Endodermal cell (in vitro differentiated cells): ENCODE measurements at regions not wholly inside any gene's neighbourhood (a gene's known extent, or its start where the extent isn't known, plus 50 kb on each side); places are given as distances from the start of the nearest gene placed in this dataset.
"Not testable (repeated sequence)": the region's sequence is repeated elsewhere in the genome, so short reads cannot be mapped to it uniquely, and the experiment has no call there.

ENCODE experiments used
- DNase-seq: peaks from one replicate; pipeline ENCODE4 v3.0.0-alpha.2; 2017
- H3K27ac ChIP-seq: 2 replicates; pipeline ENCODE4 v1.5.1; 2013; ENCODE audit warnings: mild to moderate bottlenecking, low read depth, low read length, moderate library complexity
- H3K27me3 ChIP-seq: 2 replicates; pipeline ENCODE4 v1.6.1; 2013; ENCODE audit warnings: mild to moderate bottlenecking, low read length, moderate library complexity; ENCODE audit not compliant: insufficient read depth, control insufficient read depth, poor library complexity, severe bottlenecking
- H3K36me3 ChIP-seq: 2 replicates; pipeline ENCODE4 v1.7.0; 2013; ENCODE audit warnings: mild to moderate bottlenecking, low read length, moderate library complexity; ENCODE audit not compliant: control insufficient read depth, insufficient read depth
- H3K4me1 ChIP-seq: one replicate; pipeline ENCODE4 v1.7.0; 2013; ENCODE audit warnings: low read length; ENCODE audit not compliant: control insufficient read depth, insufficient read depth
- H3K4me3 ChIP-seq: 2 replicates; pipeline ENCODE4 v1.5.1; 2013; ENCODE audit warnings: mild to moderate bottlenecking, low read length, moderate library complexity
- H3K9ac ChIP-seq: 2 replicates; pipeline ENCODE4 v1.6.1; 2013; ENCODE audit warnings: mild to moderate bottlenecking, low read length, moderate library complexity; ENCODE audit not compliant: poor library complexity, severe bottlenecking; ENCODE audit errors: extremely low read depth
- H3K9me3 ChIP-seq: 2 replicates; pipeline ENCODE4 v1.6.1; 2013; ENCODE audit warnings: mild to moderate bottlenecking, low read length, moderate library complexity; ENCODE audit not compliant: control insufficient read depth
- H3K27ac Mint-ChIP-seq: 2 replicates; pipeline ENCODE4 v1.8.0; 2020; ENCODE audit warnings: mixed read lengths
- H3K27me3 Mint-ChIP-seq: 2 replicates; pipeline ENCODE4 v1.8.0; 2021; ENCODE audit warnings: mild to moderate bottlenecking, mixed read lengths; ENCODE audit not compliant: insufficient read depth
- H3K36me3 Mint-ChIP-seq: 2 replicates; pipeline ENCODE4 v1.8.0; 2020; ENCODE audit warnings: low read depth, mixed read lengths
- H3K4me1 Mint-ChIP-seq: 2 replicates; pipeline ENCODE4 v1.8.0; 2020; ENCODE audit warnings: mixed read lengths
- H3K4me3 Mint-ChIP-seq: 2 replicates; pipeline ENCODE4 v1.8.0; 2020; ENCODE audit warnings: mild to moderate bottlenecking, moderate library complexity, mixed read lengths
- H3K9me3 Mint-ChIP-seq: 2 replicates; pipeline ENCODE4 v1.8.0; 2020; ENCODE audit warnings: mild to moderate bottlenecking, mixed read lengths
- WGBS, 2 experiments: methylation state at CpG; one replicate each; pipeline versions ENCODE4 v1.1.5 to v1.1.7; 2013; ENCODE audit warnings: missing lambda C conversion rate in 2 of 2, mixed read lengths in 1 of 2; ENCODE audit not compliant: insufficient coverage in 1 of 2, insufficient read length in 1 of 2; 5-methylcytosine and 5-hydroxymethylcytosine counted together

DNA sequence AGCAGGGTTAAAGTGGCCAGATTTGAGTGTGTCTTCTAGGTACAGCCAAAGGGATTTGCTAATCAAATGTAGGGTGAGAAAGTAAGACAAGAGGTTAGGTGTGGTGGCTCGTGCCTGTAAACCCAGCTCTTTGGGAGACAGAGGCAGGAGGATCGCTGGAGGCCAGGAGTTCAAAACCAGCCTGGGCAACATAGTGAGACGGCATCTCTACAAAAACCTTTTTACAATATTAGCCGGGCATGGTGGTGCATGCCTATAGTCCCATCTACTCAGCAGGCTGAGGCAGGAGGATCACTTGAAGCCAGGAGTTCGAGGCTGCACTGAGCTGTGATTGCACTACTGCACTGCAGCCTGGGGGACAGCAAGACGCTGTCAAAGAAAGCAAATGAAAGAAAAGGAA is 294.5 kb downstream of the GOLGA6L6 start:
- not testable (repeated sequence) for H3K27ac ChIP-seq, H3K27me3 ChIP-seq, H3K4me1 Mint-ChIP-seq, H3K4me3 ChIP-seq, DNase-seq, H3K27me3 Mint-ChIP-seq, H3K4me1 ChIP-seq, H3K9ac ChIP-seq, H3K36me3 ChIP-seq, H3K27ac Mint-ChIP-seq, H3K36me3 Mint-ChIP-seq, H3K4me3 Mint-ChIP-seq
- peaks cover 42% of the 10 kb centered on the region for H3K9me3 Mint-ChIP-seq
- WGBS, 2 experiments: 48 to 66% methylated on average over 5 to 6 of the region's 6 CpGs
- peaks cover 86% of the 10 kb centered on the region for H3K9me3 ChIP-seq

DNA sequence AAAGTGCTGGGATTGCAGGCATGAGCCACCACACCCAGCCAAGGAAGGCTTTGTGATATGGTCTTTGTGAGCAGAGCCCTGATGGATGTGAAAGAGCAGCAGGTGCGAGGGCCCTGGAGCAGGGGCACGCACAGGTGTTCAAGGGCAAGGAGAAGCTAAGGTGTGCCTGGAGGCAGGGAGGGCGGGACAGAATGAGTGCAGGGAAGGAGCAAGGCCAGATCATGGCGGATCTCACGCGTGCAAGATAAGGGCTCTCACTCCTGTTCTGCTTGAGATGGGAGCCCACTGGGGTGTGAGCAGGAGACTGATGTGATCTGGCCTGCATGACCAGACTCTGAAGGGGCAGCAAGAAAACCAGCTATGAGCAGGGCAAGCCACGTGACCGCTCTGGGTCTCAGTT is 295.0 kb downstream of the GOLGA6L6 start:
- 66 to 74% methylated on average over 8 of the region's 8 CpGs for WGBS, 2 experiments
- not testable (repeated sequence) for H3K27ac ChIP-seq, H3K36me3 Mint-ChIP-seq, H3K4me3 ChIP-seq, H3K27me3 Mint-ChIP-seq, H3K27ac Mint-ChIP-seq, H3K27me3 ChIP-seq, H3K4me3 Mint-ChIP-seq, DNase-seq, H3K4me1 ChIP-seq, H3K4me1 Mint-ChIP-seq, H3K9ac ChIP-seq, H3K36me3 ChIP-seq
- peaks cover 85% of the 10 kb centered on the region for H3K9me3 ChIP-seq
- peaks cover 37% of the 10 kb centered on the region for H3K9me3 Mint-ChIP-seq

DNA sequence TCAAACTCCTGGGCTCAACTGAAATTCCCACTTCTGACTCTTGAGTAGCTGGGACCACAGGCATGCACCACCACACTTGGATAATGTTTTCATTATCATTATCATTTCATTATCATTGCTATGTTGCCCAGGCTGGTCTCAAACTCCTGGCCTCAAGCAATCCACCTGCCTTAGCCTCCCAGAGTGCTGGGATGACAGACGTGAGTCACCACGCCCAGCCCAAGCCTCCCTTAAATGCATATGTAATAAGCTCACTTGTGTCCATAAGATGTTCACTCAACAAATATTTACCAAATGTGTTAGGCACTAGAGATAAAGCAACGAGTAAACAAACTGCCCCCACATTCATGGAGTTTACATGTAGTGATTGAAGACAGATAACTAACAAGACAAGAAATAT is 295.7 kb downstream of the GOLGA6L6 start:
- not testable (repeated sequence) for H3K36me3 Mint-ChIP-seq, H3K27ac ChIP-seq, H3K4me3 Mint-ChIP-seq, H3K36me3 ChIP-seq, H3K4me3 ChIP-seq, H3K4me1 Mint-ChIP-seq, H3K27me3 ChIP-seq, H3K27me3 Mint-ChIP-seq, H3K4me1 ChIP-seq, H3K9ac ChIP-seq, DNase-seq, H3K27ac Mint-ChIP-seq
- peaks cover 82% of the 10 kb centered on the region for H3K9me3 ChIP-seq
- H3K9me3 Mint-ChIP-seq: peaks cover 29% of the 10 kb centered on the region
- 84 to 87% methylated on average over 3 of the region's 3 CpGs for WGBS, 2 experiments

DNA sequence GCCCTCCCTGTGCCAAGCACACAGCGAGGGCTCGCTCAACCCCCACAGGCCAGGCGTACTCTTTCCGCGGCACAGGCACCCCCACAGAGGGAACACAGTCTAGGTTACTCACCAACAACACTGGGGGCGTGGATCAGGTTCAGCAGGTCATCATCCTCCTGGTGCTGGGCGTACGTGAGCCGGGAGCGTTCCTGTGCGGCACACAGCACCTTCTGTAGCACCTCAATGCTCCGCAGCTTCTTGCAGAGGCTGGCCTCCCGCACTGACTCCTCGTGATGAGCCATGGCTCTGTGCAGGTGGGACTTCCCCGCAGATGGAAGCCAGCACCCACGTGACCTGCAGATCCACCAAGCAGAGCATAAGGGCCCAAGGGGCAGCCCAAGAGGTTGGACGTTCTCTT is 296.8 kb downstream of the GOLGA6L6 start:
- peaks cover 83% of the 10 kb centered on the region for H3K9me3 ChIP-seq

DNA sequence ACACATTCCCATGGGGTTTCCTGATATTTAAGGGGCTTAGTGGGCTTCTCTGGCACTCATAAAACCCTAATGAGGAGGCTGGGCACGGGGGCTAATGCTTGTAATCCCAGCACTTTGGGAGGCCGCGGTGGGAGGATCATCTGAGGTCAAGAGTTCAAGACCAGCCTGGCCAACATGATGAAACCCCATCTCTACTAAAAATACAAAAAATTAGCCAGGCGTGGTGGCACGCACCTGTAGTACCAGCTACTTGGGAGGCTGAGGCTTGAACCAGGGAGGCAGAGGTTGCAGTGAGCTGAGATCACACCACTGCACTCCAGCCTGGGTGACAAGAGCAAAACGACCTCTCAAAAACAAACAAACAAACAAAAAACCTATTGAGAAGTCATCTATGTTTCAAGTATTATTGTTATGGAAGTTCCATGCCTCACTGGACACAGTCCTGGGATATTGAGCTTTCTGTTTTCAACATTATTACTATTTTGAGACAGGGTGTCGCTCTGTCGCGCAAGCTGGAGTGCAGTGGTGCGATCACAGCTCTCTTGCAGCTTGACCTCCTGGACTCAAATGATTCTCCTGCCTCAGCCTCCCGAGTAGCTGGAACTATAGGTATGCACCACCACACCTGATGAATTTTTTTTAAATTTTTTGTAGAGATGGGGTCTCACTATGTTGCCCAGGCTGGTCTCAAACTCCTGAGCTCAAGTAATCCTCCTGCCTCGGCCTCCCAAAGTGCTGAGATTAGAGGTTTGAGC is 297.9 kb downstream of the GOLGA6L6 start:
- H3K4me1 ChIP-seq, H3K36me3 Mint-ChIP-seq, H3K4me3 Mint-ChIP-seq, H3K27ac ChIP-seq, H3K9ac ChIP-seq, H3K27ac Mint-ChIP-seq, H3K4me1 Mint-ChIP-seq, H3K4me3 ChIP-seq, H3K27me3 ChIP-seq, DNase-seq, H3K27me3 Mint-ChIP-seq, H3K9me3 Mint-ChIP-seq, H3K36me3 ChIP-seq: not testable (repeated sequence)
- 66 to 70% methylated on average over 11 to 12 of the region's 12 CpGs for WGBS, 2 experiments
- peaks cover 77% of the 10 kb centered on the region for H3K9me3 ChIP-seq

More for the DNA sequence above, 296.8 kb downstream of the GOLGA6L6 start:
- 81 to 83% methylated on average over 17 of the region's 17 CpGs for WGBS, 2 experiments
- not testable (repeated sequence) for DNase-seq, H3K27ac ChIP-seq, H3K27me3 ChIP-seq, H3K27ac Mint-ChIP-seq, H3K4me1 ChIP-seq, H3K4me3 ChIP-seq, H3K27me3 Mint-ChIP-seq, H3K4me3 Mint-ChIP-seq, H3K36me3 Mint-ChIP-seq, H3K9ac ChIP-seq, H3K36me3 ChIP-seq, H3K4me1 Mint-ChIP-seq
- peaks cover 20% of the 10 kb centered on the region for H3K9me3 Mint-ChIP-seq

DNA sequence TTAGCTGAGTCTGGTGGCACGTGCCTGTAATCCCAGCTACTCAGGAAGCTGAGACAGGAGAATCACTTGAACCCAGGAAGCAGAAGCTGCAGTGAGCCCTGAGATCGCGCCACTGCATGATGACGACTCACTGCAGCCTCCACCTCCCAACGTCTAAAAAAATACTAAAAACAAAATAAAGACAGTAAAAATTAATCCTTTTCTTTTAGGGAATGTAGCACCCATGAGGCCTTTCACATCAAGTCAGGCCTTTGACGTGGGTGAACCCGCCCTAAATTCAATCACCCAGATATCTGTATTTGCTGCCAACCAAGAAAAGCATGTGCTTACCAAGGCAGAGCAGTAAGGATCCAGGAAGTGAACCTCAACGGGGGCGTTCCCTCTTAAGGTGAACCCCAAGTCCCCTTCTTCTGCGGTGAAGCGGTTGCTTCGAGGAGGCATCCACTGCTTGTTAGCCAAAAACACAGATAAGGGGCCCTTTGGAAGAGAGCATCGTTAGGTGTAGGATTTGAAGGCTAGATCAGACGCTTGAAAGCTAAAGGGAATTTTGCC is 301.2 kb downstream of the GOLGA6L6 start:
- H3K4me1 ChIP-seq, H3K27ac Mint-ChIP-seq, H3K9me3 Mint-ChIP-seq, H3K4me3 Mint-ChIP-seq, H3K4me1 Mint-ChIP-seq, H3K27me3 ChIP-seq, H3K9ac ChIP-seq, H3K4me3 ChIP-seq, H3K27ac ChIP-seq, H3K36me3 Mint-ChIP-seq, DNase-seq, H3K36me3 ChIP-seq, H3K27me3 Mint-ChIP-seq: not testable (repeated sequence)
- 74 to 81% methylated on average over 13 to 14 of the region's 14 CpGs for WGBS, 2 experiments
- H3K9me3 ChIP-seq: peaks cover 73% of the 10 kb centered on the region

DNA sequence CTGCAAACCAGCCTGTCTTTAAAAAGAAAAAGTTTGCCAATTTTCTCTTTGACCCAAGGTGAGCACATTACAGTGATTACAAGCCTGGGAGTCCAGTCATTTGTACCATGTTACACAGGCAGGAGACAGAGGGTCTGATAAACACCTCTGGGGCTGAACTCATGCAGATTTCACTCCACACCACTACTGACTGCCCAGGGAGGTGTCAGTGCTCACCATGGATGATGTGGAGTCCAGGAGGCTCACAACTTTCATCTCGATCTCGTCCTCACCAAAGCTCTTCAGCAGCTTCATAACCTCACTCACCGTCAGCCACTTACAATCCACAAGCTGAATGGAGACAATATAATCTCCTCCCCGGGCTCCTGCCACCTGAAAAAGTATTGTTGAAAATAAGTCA is 302.4 kb downstream of the GOLGA6L6 start:
- not testable (repeated sequence) for H3K27me3 ChIP-seq, H3K4me1 ChIP-seq, H3K36me3 ChIP-seq, H3K27me3 Mint-ChIP-seq, H3K27ac ChIP-seq, H3K36me3 Mint-ChIP-seq, DNase-seq, H3K27ac Mint-ChIP-seq, H3K4me1 Mint-ChIP-seq, H3K9ac ChIP-seq, H3K4me3 Mint-ChIP-seq, H3K4me3 ChIP-seq
- H3K9me3 ChIP-seq: peaks cover 74% of the 10 kb centered on the region
- 74% methylated on average over 4 of the region's 4 CpGs; no CpG with 5 or more reads in 1 of the 2 experiments for WGBS, 2 experiments
- peaks cover 14% of the 10 kb centered on the region for H3K9me3 Mint-ChIP-seq
